Ammon's horn (tissue), 1 donor: ENCODE measurements at regions not wholly inside any gene's neighbourhood (a gene's known extent, or its start where the extent isn't known, plus 50 kb on each side); places are given as distances from the start of the nearest gene placed in this dataset.
"Not testable (repeated sequence)": the region's sequence is repeated elsewhere in the genome, so short reads cannot be mapped to it uniquely, and the experiment has no call there.

Experiments
- DNase-seq: peaks from one replicate; pipeline ENCODE4 v3.0.0-alpha.2; 2016; ENCODE audit warnings: low spot score

- DNase-seq, result no peak
Measured at GRCh38 chr1:100628631-100629081, 90.7 kb downstream of the GPR88 start.

DNA sequence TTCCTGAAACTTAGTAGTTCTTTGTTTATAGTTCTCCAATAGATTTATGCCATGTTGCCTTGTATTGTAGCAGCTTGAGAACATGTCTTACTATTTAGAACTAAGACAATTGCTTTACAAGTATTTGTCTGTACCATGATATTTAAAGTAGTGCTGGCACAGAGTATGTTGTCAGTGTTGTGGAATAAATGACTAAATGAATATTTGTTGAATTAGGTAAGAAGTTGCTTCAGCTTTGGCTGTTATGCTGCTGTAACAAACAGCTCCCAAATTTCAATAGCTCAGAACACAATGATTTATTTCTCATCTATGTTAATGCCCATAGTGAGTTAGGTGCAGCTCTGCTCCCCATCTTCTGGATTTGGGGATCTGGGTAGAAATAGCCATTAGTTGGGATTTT, 90.2 kb upstream of the VCAM1 start:
- DNase-seq, result no peak

GRCh38 chr1:100631015-100631551, 88.5 kb upstream of the VCAM1 start:
- no peak for DNase-seq

DNA sequence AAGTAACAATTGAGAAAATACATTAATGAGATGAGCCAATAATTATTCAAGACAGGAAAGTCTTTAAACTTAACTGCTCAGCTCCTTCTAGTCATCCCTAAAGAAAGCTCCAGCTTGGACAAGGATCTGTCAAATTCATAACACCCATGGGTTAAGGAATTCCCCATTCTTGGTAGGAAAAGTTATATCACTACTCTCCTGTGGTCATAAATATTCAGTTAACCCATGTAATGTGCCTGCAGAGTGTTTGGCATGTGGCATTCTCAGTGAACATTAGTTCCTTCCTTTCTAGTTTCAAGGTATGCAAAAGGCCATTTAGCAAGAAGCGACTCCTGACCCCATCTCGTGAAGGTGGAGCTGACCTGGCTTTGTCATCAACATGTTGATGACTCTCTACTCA, 76.7 kb upstream of the VCAM1 start:
- no peak for DNase-seq

DNA sequence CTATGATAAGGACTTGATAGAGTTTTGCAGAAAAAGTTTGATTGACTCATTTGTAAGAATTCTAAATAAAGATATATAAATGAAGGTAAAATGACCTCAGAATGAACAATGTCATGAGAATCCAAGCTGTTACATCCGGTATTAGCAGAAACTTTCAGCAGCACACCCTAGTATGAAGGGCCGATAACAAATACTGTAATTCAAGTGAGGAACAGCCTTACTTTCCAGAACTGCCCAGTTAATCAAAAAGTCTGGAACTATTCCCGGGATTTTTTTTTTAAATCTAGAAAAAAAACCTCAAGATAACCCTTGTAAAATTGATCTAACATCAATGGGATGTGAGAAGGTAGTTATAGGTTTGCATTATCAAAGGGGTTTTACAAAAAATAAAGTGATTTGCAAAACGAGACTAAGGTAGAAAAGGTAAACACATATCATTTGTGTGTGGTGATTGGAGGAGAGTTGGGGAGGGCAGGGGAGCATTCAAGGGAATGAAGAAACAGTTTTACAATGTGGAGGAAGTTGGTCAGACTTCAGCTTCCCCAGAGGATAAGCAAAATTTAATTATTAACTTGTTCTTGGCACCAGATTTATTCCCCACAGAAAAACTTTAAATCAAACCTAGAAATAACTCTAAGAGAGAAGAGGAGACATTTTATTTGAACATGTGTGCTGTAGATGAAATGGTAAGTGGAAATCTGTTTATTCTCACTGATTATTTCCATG, 75.9 kb upstream of the VCAM1 start:
- no peak for DNase-seq

DNA sequence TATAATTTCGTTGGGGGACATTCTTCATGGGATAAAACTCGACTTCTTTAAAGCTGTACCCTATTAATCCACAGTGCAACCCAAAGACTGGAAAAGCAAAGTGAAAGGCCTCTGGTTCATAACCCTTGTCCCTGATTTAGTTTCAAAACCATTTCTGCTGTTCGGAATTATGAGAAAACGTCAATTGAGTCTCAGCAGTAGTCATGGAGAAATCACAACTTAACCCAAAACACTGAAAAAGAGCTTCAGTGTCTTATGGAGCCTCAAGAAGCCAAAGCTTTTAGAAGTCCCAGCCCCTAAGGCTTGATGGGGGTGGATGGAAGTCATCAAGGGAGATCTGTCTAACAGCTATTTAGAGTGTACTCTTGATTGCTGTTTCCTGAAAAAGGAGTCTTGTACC, 73.5 kb upstream of the VCAM1 start:
- DNase-seq, result no peak

GRCh38 chr1:100649146-100649545, 70.4 kb upstream of the VCAM1 start:
- no peak for DNase-seq

- no peak for DNase-seq
Measured at GRCh38 chr1:100657876-100658715, 61.4 kb upstream of the VCAM1 start.

DNA sequence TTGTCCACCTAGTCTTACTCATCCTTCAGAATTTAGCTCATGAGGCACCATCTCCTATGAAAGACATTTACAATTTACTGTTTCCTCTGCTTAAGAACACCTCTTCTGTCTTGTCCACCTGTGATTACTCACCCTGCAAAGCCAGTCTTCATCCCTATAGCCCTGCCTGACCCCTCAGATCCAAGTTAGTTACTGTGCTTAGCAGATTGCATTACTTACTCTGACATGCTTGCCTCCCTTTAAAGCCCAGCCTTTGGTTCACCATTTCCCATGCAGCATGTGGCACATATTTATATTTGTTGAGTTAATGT, 60.9 kb upstream of the VCAM1 start:
- no peak for DNase-seq

- DNase-seq, result no peak
Measured at GRCh38 chr1:100661176-100661575, 58.4 kb upstream of the VCAM1 start.

DNA sequence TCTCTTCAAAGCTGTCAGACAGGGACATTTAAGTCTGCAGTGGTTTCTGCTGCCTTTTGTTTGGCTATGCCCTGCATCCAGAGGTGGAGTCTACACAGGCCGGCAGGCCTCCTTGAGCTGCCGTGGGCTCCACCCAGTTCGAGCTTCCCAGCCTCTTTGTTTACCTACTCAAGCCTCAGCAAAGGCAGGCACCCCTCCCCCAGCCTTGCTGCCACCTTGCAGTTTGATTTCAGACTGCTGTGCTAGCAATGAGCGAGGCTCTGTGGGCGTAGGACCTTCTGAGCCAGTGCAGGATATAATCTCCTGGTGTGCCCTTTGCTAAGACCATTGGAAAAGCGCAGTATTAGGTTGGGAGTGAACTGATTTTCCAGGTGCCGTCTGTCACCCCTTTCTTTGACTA, 51.0 kb upstream of the VCAM1 start:
- not testable (repeated sequence) for DNase-seq
